ENCODE measurements at regions not wholly inside any gene's neighbourhood (a gene's known extent, or its start where the extent isn't known, plus 50 kb on each side); places are given as distances from the start of the nearest gene placed in this dataset.

DNA sequence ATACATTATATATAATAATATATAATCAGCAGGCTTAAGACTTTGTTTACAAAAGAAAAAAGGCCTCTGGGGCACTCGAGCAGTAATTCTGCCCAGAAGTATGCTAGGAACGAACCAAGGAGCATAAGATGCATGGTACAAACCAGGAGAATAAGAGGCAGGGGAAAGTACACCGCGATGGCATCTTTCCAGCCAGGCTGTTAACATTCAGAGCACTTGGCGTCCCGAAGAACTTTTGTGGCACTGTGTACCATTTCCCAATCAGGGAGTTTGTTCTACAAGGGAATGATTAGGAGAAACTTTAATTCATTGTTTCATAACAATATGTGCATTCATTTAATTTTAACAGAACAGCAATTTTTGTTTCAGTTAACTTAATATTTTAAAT, 125.1 kb downstream of the WT1 start:
- TF ChIP-seq POLR2A (IDR thresholded peaks at IDR 0.05; ENCODE audit: low read length) (no peak), CTCF (IDR thresholded peaks at IDR 0.05) (no peak), MAZ (IDR thresholded peaks at IDR 0.05; ENCODE audit: borderline replicate concordance, low read depth, low read length) (no peak), REST (IDR thresholded peaks at IDR 0.05) (no peak), ESRRA (IDR thresholded peaks at IDR 0.05; ENCODE audit: borderline replicate concordance, low read length) (no peak), RFX5 (IDR thresholded peaks at IDR 0.05) (no peak), TFCP2L1 (CRISPR knock-in tag; IDR thresholded peaks at IDR 0.05) (no peak), JUN (IDR thresholded peaks at IDR 0.05) (no peak), JUNB (IDR thresholded peaks at IDR 0.05) (no peak)

Data from A549 (cell line).